Psoas muscle (tissue), 7 donors: ENCODE measurements at regions not wholly inside any gene's neighbourhood (a gene's known extent, or its start where the extent isn't known, plus 50 kb on each side); places are given as distances from the start of the nearest gene placed in this dataset.

Experiments
- ATAC-seq, 4 donors: fragments of 200-7000 bp; cut with Tn5 transposase; one replicate each; pipeline ENCODE4 v1.9.1; 2020; ENCODE audit warnings: moderate library complexity in 3 of 4, mild to moderate bottlenecking in 2 of 4
- DNase-seq, 2 donors: peaks; one replicate each; pipeline ENCODE4 v3.0.0-alpha.2; 2020
- H3K27ac ChIP-seq: fragments of 200-600 bp; one replicate; pipeline ENCODE4 v1.8.0; 2022
- H3K27me3 ChIP-seq, 3 donors: fragments of 200-600 bp in 1 of 3; one replicate each; pipeline versions ENCODE4 v1.6.1 to v1.8.0; 2013 to 2022; ENCODE audit warnings: low read length in 2 of 3, mild to moderate bottlenecking in 2 of 3, moderate library complexity in 1 of 3; ENCODE audit not compliant: insufficient read depth in 3 of 3
- H3K36me3 ChIP-seq, 2 donors: fragments of 200-600 bp in 1 of 2; one replicate each; pipeline versions ENCODE4 v1.6.1 to v1.8.0; 2013 to 2022; ENCODE audit warnings: low read depth in 1 of 2, mild to moderate bottlenecking in 1 of 2, moderate library complexity in 1 of 2; ENCODE audit not compliant: insufficient read depth in 1 of 2
- H3K4me1 ChIP-seq: fragments of 200-600 bp; one replicate; pipeline ENCODE4 v1.8.0; 2022
- H3K4me3 ChIP-seq: fragments of 200-600 bp; one replicate; pipeline ENCODE4 v1.8.0; 2022; ENCODE audit warnings: mild to moderate bottlenecking
- H3K9me3 ChIP-seq: fragments of 200-600 bp; one replicate; pipeline ENCODE4 v1.8.0; 2022
- WGBS, 3 donors: extraction: QIAGEN DNeasy Blood & Tissue Kit; methylation state at CpG; one replicate each; pipeline versions ENCODE4 v1.1.6 to v1.1.7; 2013; 5-methylcytosine and 5-hydroxymethylcytosine counted together
- intact Hi-C, 2 donors: fragments of 100-400 bp; cut with DNase I; formaldehyde crosslinking; loops; one replicate each; pipeline versions ENCODE4 v1.11.0 to v1.14.2; 2022
- TF ChIP-seq, protein P1 (sequence below): fragments of 200-600 bp; IDR thresholded peaks from one replicate; pipeline ENCODE4 v1.8.0; 2022; ENCODE audit warnings: antibody characterized with exemption
- donor health status: healthy with polysubstance abuse.
- donor health status: DM: no; HTN: no; CAD: no; lungs with moderate emphysema.
- donor health status: Bipolar disorder and iron deficiency.
- donor health status: healthy.
- donor health status: DM: yes; HTN: yes; CAD: no.
- donor health status: DM: no; HTN: no; CAD: no.
- donor health status: DM: yes; HTN: yes; CAD: no.

- no peak overlapping the region for H3K27ac ChIP-seq
- ATAC-seq, result peak in 1 of 4 donors; percentile 30
Observed at GRCh38 chr7:26100406-26101339, 51.3 kb upstream of the NFE2L3 start.

DNA sequence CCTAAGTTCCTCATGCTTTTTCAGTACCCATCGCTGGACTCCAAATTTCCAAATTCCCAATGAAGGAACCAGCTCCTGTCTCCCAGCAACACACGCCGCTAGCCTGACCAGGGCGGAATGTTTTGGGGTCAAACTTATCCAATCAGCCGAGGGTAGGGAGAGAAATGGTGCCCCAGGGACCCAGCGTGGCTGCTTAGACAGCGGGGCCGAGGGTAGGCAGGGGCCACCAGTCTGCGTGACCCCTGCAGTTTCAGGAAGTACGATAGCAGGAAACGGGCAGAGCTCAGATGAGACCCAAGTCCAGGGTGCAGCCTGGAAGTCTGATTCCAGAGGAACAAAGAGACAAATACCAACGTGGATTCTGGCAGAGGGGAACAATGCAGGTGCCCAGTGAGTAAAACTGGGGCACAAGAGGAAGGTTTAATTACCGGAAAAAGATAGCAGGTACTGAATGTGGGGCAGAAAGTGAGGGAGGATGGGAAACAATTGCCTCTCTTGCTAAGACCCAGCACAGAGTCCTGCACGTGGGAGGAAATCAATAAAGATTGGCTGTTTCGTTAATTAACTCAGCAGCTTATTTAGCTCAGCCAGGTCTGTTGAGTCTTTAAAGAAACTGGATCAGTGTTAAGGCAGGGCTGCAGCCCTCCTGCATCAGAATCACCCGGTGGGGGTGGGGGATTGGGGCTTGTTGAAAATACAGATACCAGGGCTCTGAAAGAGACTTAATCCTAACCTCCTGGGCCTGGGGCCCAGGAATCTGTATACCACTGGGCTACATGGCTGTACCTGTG, 50.4 kb upstream of the NFE2L3 start:
- peak in 1 of 4 donors; percentile 47 for ATAC-seq
- TF ChIP-seq, protein P1, sequence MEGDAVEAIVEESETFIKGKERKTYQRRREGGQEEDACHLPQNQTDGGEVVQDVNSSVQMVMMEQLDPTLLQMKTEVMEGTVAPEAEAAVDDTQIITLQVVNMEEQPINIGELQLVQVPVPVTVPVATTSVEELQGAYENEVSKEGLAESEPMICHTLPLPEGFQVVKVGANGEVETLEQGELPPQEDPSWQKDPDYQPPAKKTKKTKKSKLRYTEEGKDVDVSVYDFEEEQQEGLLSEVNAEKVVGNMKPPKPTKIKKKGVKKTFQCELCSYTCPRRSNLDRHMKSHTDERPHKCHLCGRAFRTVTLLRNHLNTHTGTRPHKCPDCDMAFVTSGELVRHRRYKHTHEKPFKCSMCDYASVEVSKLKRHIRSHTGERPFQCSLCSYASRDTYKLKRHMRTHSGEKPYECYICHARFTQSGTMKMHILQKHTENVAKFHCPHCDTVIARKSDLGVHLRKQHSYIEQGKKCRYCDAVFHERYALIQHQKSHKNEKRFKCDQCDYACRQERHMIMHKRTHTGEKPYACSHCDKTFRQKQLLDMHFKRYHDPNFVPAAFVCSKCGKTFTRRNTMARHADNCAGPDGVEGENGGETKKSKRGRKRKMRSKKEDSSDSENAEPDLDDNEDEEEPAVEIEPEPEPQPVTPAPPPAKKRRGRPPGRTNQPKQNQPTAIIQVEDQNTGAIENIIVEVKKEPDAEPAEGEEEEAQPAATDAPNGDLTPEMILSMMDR, result no peak
- no peak overlapping the region for H3K4me3 ChIP-seq
- no peaks in the 10 kb centered on the region for H3K4me1 ChIP-seq
- DNase-seq, result peak; percentile 21 to 65
- intact Hi-C loops, result no loop called here
- H3K9me3 ChIP-seq, result no peaks in the 10 kb centered on the region
- no peak overlapping the region for H3K27ac ChIP-seq
- H3K27me3 ChIP-seq, result no peaks in the 10 kb centered on the region
- WGBS, 3 donors, result 30 to 35% (median 34%) methylated on average over 16 of the region's 16 CpGs
- no peaks in the 10 kb centered on the region for H3K36me3 ChIP-seq

More at GRCh38 chr7:26100406-26101339, 51.3 kb upstream of the NFE2L3 start:
- no peaks in the 10 kb centered on the region for H3K9me3 ChIP-seq
- no peak overlapping the region for H3K4me3 ChIP-seq
- DNase-seq, result no peak
- H3K27me3 ChIP-seq, result no peaks in the 10 kb centered on the region
- TF ChIP-seq, protein P1, result no peak
- H3K36me3 ChIP-seq, result no peaks in the 10 kb centered on the region
- WGBS, 3 donors, result 72 to 77% (median 75%) methylated on average over 15 to 17 of the region's 17 CpGs
- no peaks in the 10 kb centered on the region for H3K4me1 ChIP-seq
- intact Hi-C loops, result no loop called here

DNA sequence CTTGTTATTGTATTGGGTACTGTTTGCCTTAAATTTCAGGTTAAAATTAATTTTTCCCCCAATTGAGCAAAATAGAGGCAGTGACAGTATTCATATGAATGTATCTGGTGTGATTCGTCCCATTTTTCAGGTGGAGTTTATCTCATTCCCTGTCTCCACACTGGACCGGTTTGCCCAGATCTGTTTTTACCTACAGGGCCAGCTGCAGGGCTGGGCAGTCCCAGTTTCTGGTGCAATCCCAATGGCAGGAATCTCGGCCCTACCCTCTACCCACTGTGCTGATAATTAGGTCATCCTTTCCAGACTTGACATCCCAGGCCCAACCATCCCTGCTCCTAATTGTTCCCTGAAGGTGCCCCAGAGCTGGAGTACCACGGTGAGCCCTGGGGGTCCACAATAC, 49.8 kb upstream of the NFE2L3 start:
- ATAC-seq, result no peak
- Histone ChIP-seq H3K27me3 (no peaks in the 10 kb centered on the region), H3K36me3 (no peaks in the 10 kb centered on the region), H3K4me3 (no peak overlapping the region), H3K27ac (no peak overlapping the region), H3K9me3 (no peaks in the 10 kb centered on the region), H3K4me1 (no peaks in the 10 kb centered on the region)
- 77 to 87% (median 84%) methylated on average over 4 of the region's 4 CpGs for WGBS, 3 donors
- intact Hi-C loops, result no loop called here
- TF ChIP-seq, protein P1, result no peak
- DNase-seq, result no peak
